ENCODE measurements at regions not wholly inside any gene's neighbourhood (a gene's known extent, or its start where the extent isn't known, plus 50 kb on each side); places are given as distances from the start of the nearest gene placed in this dataset.

DNA sequence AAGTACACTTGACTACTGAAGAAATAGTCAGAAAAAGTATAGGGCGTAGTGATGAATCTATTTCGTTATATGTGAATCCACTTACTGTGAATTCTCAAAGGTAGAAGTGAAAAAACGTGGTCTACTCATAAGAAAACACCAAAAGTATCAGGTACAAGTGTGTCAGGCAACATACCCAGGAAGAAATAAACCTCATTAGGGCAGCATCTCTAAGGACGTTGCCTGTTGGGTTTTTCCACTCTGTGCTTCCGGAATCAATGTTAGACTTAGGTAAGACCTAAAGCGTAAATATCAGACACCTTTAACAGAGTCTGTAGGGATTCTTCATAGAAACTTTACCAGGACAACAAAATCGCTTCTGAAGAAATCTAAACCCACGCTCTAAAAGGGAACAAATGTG lies 607.2 kb upstream of the EPHA7 start:
- TF ChIP-seq, protein P1, sequence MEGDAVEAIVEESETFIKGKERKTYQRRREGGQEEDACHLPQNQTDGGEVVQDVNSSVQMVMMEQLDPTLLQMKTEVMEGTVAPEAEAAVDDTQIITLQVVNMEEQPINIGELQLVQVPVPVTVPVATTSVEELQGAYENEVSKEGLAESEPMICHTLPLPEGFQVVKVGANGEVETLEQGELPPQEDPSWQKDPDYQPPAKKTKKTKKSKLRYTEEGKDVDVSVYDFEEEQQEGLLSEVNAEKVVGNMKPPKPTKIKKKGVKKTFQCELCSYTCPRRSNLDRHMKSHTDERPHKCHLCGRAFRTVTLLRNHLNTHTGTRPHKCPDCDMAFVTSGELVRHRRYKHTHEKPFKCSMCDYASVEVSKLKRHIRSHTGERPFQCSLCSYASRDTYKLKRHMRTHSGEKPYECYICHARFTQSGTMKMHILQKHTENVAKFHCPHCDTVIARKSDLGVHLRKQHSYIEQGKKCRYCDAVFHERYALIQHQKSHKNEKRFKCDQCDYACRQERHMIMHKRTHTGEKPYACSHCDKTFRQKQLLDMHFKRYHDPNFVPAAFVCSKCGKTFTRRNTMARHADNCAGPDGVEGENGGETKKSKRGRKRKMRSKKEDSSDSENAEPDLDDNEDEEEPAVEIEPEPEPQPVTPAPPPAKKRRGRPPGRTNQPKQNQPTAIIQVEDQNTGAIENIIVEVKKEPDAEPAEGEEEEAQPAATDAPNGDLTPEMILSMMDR (IDR thresholded peaks at IDR 0.05; ENCODE audit: unreplicated experiment) = no peak

DNA sequence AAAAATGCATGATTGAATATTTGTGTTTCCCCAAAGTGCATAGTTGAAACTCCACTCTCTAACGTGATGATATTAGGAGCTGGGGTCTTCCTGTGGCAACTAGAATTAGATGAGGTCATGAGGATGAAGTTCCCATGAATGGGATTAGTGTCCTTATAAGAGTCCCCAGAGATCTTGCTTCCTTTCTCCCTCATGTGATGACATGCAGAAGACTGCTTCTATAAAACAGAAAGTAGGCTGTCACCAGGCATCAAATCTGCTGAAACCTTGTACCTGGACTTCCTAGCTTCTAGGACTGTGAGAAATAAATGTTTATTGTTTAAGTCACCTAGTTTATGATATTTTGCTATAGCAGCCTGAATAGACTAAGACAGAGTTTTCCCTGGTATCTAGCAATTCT lies 586.5 kb upstream of the EPHA7 start:
- Mint-ChIP-seq H3K27me3 (ENCODE audit: low read depth) (no peaks in the 10 kb centered on the region), H3K36me3 (no peaks in the 10 kb centered on the region)
- no peak for DNase-seq (ENCODE audit: low spot score in 2 of 2, unreplicated experiment in 2 of 2)

More for the DNA sequence above, 607.2 kb upstream of the EPHA7 start:
- no peaks in the 10 kb centered on the region for H3K4me1 Mint-ChIP-seq
- no peak overlapping the region for H3K4me3 Mint-ChIP-seq
- no peak overlapping the region for H3K27ac Mint-ChIP-seq
- H3K27me3 Mint-ChIP-seq (ENCODE audit: low read depth) = no peaks in the 10 kb centered on the region
- no peaks in the 10 kb centered on the region for H3K36me3 Mint-ChIP-seq
- no peak for DNase-seq (ENCODE audit: low spot score in 2 of 2, unreplicated experiment in 2 of 2)
- peaks cover 12% of the 10 kb centered on the region for H3K9me3 Mint-ChIP-seq

DNA sequence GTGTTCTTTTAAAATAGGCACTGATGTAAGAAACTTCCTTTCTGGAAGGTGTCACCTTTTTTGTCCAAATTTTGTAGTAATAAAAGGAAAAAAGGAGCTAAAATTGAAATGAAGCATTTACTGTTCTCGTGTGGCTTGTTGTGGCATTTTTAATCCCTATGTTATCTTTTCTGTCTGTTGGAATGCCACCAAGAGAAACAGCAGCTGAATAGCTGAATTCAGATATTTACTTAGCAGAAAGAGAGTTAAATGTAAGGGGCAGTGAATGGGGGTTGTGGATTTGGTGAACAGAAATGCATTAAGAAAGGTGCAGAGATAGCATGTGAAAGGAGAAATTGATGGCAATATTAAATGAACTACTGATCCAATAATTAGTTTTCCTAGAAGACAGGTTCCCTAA lies 573.6 kb upstream of the EPHA7 start:
- H3K9me3 Mint-ChIP-seq = no peaks in the 10 kb centered on the region
- no peak for DNase-seq (ENCODE audit: low spot score in 2 of 2, unreplicated experiment in 2 of 2)
- peaks cover 3% of the 10 kb centered on the region for H3K4me1 Mint-ChIP-seq
- TF ChIP-seq, protein P1 (IDR thresholded peaks at IDR 0.05; ENCODE audit: unreplicated experiment) = no peak
- H3K36me3 Mint-ChIP-seq = no peaks in the 10 kb centered on the region
- H3K27me3 Mint-ChIP-seq (ENCODE audit: low read depth) = no peaks in the 10 kb centered on the region
- no peak overlapping the region for H3K27ac Mint-ChIP-seq
- H3K4me3 Mint-ChIP-seq = no peak overlapping the region

More for the DNA sequence above, 586.5 kb upstream of the EPHA7 start:
- Mint-ChIP-seq H3K9me3 (peaks cover 10% of the 10 kb centered on the region), H3K4me3 (no peak overlapping the region), H3K27ac (no peak overlapping the region), H3K4me1 (no peaks in the 10 kb centered on the region)
- TF ChIP-seq, protein P1 (IDR thresholded peaks at IDR 0.05; ENCODE audit: unreplicated experiment) = no peak

DNA sequence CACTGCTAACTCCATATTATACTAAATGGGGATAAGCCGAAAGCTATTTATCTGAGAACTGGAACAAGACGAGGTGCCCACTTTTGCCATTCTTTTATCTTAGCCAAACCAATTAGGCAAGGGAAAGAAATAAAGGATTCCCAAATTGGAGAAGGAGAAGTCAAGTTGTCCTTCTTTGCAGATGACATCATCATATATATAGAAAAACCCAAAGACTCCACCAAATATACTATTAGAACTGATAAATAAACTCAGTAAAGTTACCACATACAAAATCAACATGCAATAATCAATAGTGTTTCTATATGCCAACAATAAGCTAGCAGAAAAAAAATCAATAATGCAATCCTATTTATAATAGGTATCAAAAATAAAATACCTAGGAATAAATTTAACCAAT lies 570.3 kb upstream of the EPHA7 start:
- Mint-ChIP-seq H3K27ac (no peak overlapping the region), H3K4me1 (peaks cover 3% of the 10 kb centered on the region), H3K27me3 (ENCODE audit: low read depth) (no peaks in the 10 kb centered on the region), H3K9me3 (no peaks in the 10 kb centered on the region), H3K4me3 (no peak overlapping the region), H3K36me3 (no peaks in the 10 kb centered on the region)
- no peak for DNase-seq (ENCODE audit: low spot score in 2 of 2, unreplicated experiment in 2 of 2)
- TF ChIP-seq, protein P1 (IDR thresholded peaks at IDR 0.05; ENCODE audit: unreplicated experiment) = no peak

DNA sequence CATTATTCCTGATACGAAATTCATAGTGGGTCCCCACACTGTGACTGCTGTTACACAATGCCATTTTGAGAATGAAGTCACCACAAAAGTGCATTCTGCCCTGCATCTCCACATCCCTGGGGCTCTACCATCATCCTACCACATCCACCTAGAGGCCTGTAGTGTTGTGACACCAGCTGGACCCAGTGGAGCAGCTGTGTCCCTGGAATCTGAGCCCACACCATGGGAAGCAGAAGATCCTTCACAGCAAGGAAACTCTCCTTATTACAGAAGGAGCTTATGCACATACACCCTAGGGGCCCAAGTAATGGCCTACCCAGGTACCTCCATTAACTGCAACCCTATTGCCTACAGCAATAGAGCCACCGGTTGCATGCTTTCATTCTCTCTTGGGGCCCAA lies 566.6 kb upstream of the EPHA7 start:
- H3K27ac Mint-ChIP-seq = no peak overlapping the region
- H3K36me3 Mint-ChIP-seq = no peaks in the 10 kb centered on the region
- DNase-seq (ENCODE audit: low spot score in 2 of 2, unreplicated experiment in 2 of 2) = no peak
- H3K4me3 Mint-ChIP-seq = no peak overlapping the region
- no peaks in the 10 kb centered on the region for H3K4me1 Mint-ChIP-seq
- no peaks in the 10 kb centered on the region for H3K27me3 Mint-ChIP-seq (ENCODE audit: low read depth)
- TF ChIP-seq, protein P1 (IDR thresholded peaks at IDR 0.05; ENCODE audit: unreplicated experiment) = no peak
- H3K9me3 Mint-ChIP-seq = no peaks in the 10 kb centered on the region

DNA sequence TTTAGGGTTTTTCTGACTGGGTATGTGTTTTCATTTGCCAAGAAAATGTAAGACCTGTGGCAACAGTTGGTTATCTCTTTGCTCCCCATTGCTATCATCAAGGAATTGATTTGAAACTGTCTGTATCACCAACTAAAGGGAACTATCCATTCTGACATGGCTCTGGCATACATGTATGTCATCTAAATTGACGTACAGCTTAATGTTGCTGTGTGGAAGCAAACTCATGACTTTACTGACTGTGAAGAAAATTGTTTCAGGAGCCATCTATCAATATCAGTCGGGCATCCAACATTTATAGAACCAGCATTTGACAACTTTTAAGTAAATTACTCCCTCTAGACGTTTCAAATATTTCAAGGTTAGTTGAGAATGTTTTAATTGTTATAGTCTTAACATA lies 555.8 kb upstream of the EPHA7 start:
- Mint-ChIP-seq H3K4me3 (no peak overlapping the region), H3K36me3 (no peaks in the 10 kb centered on the region), H3K9me3 (no peaks in the 10 kb centered on the region), H3K4me1 (no peaks in the 10 kb centered on the region), H3K27ac (no peak overlapping the region), H3K27me3 (ENCODE audit: low read depth) (no peaks in the 10 kb centered on the region)
- TF ChIP-seq, protein P1 (IDR thresholded peaks at IDR 0.05; ENCODE audit: unreplicated experiment) = no peak
- no peak for DNase-seq (ENCODE audit: low spot score in 2 of 2, unreplicated experiment in 2 of 2)
